HG03103 (cell line): ENCODE measurements at regions not wholly inside any gene's neighbourhood (a gene's known extent, or its start where the extent isn't known, plus 50 kb on each side); places are given as distances from the start of the nearest gene placed in this dataset.

Source experiments
- ATAC-seq: cut with Tn5 transposase; IDR thresholded peaks from one replicate; pipeline ENCODE4 v1.9.1; 2021; ENCODE audit warnings: low read depth; ENCODE audit not compliant: unreplicated experiment

DNA sequence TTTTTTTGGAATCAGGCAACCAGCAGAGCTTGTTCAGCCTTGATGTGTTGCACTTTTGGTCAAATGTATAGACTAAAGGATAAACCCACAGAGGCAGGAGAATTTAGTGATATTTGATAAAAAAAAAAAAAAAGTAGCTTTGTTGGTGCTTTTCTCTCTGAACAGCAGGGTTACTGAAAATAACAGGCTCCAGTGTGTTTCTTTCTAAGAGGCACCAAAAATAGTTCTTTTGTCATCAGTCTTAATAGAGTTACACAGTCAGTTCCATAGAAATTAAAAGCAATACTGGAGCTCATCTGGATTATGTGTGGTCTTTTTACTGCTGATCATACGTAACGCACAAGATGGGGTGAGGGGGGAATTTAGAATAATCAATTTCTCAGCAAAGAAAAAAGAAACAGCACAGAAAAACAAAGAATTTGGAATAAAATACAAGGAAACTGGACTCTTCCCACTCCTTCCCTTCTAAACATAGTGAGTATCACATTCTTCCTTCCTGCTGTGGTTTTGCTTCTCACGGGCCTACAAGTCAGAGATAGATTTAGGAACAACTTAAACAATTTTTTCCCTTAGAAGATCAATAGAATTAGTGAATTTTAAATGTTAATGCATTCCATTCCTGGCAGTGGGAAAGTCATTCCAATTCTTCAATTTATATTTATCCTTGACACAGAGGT is 178.8 kb upstream of the AKR1E2 start:
- ATAC-seq = no peak

DNA sequence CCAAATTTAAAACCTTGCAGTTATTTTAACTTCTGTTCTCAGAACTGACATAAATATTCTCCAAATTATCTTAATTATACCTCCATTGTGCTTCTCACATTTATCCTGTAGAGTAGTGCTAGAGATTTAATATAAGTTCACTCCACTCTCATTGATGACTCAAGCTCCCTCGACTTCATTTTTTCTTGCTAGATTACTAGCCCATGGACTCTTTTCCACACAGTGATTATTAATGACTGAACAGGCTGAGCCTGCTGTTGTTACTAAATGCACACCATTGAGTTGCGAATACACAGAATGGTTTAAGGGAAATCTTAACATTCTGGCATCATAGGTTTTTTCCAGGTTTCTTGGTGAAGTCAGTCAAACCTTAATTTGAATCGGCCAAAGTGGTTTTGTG is 179.5 kb upstream of the AKR1E2 start:
- no peak for ATAC-seq

DNA sequence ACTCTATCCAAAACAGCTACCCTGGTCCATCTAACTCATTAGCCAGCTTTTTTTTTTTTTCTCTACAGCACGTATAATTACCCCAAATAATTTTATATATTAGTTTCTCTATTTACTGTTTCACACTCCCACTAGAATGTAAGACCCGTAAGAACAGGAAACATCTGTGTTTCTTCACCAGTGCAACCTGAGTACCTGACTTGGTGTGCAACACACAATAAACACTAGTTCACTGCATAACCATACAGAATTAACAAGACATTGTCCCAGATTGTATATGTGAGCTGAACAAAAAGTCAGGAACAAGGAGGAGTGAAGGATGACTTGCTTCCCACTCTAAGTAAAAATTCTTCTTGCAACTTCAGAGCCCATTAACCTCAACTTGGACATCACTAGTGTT is 180.2 kb upstream of the AKR1E2 start:
- ATAC-seq = no peak

DNA sequence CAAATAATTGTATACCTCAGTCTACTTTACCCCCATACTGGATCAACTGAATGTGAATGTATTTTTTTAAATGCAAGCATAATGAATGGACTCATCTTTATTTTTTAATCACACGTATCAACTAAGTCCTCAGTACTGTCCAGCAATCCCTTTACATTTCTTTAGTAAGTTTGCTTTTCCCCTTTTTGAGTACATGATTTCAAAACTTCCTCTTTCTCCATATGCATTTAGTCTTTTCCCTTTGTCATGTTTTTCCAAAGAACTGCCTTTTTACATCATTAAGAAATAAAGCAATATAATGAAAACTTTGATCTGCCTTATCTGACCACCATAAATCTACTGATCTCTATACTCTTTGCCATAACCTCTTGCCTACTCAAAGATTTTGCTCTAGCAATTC is 182.5 kb upstream of the AKR1E2 start:
- no peak for ATAC-seq

DNA sequence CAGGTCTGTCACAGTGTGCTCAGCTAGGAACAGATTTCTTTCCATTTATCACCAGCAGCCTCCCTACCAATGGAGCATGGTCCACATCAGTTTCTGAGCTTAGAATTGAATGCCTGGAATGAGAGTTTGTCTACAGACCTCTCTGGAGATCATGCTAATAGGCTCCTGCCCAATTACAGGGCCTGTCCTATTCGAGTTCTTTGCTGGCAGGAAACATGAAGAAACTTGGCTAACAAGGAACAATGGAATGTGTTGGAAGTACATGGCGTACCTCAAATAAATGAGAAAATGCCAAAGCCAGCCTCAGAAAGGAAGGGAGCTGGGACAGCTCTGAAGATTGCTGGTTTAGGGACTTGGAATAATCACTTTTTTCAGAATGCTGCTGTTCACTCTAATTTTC is 186.0 kb upstream of the AKR1E2 start:
- ATAC-seq = no peak

DNA sequence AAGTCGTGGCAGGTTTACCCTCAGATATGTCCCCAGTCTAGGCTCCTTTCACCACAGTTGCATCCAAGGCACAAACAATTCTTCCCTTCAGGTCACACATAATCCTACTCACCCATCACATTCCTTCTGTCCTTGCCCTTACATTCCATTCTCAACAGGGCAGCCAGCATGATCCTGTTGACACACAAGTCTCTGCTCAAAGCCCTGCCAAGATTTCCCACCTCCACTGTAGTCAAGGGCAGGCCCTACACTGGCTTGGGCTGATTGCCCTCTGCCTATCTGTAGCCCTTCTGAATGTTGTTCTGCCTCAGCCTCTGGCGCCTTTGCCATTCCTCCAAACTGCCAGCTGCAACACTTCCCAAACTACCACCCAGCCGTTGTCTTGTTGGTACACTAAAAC is 187.9 kb upstream of the AKR1E2 start:
- ATAC-seq = no peak

DNA sequence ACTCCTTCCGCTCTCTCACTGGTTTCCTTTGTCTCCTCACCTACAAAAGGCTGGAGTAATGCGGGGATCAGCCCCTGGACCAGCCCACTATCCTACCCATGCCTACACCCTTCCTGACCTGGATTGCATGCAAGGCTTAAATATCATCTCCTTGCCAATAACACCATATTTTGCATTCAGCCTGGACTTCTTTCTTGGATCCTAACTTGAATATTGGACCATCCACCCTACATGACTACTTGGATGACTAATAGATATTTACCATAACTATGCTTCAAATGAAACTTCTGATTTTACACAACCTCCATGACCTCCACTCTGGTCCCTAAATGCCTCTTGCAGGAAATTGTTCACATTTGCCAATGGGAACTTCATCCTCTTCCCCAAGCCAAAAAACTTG is 188.3 kb upstream of the AKR1E2 start:
- no peak for ATAC-seq

DNA sequence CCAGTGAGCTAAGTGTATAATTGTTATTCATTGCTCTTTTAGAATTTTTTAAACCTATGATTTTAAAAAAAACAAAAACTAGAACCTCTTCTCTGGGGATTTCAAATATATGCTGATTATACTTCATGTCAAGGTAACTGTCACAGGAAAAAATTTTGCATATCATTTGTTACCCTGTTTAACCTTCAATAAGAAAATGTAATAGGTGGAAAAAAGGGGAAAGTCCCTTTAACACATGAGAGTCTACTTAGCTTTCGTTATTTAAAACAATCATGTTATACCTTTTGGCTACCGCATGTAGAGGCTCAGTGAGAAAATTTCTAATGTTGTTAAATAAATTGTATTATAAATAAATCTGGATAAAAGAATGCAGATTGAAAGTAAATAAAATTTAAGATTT is 190.1 kb upstream of the AKR1E2 start:
- no peak for ATAC-seq

DNA sequence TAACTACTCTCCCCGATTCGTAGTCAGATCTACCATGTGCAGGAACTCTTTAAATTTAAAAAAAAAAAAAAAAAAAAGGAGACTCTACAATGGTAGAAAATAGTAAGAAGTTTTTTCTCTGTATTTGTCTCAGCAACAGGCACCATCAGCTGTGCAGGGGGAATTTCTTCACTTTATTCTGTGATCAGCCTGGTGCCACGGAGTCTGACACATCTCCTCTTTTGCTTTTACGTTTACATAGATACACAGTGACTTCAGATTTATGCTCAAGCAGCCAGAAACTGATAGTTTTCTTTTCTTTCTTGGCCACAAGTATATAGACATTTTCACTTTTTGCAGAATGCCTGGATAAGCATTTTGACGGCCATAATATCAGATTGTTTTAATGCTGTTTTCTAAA is 190.6 kb upstream of the AKR1E2 start:
- no peak for ATAC-seq

DNA sequence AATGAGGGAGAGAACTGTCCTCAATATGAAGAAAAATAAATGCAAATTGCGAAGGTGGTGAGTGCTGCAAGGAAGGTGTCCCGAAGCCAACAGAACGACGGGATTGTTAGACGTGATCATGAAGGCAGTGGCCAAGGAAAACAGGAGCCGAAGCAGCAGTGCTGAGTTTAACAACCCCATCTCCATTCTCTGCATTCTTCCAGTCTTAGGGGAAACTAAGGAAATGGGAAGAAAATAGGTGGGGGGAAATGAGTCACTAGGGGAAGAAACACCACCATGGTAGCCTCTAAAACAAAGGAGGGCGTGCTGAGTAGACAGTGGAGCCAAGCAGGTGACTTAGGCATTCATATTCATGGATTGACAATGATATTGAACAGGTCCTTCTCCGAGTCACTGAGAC is 192.2 kb upstream of the AKR1E2 start:
- no peak for ATAC-seq

DNA sequence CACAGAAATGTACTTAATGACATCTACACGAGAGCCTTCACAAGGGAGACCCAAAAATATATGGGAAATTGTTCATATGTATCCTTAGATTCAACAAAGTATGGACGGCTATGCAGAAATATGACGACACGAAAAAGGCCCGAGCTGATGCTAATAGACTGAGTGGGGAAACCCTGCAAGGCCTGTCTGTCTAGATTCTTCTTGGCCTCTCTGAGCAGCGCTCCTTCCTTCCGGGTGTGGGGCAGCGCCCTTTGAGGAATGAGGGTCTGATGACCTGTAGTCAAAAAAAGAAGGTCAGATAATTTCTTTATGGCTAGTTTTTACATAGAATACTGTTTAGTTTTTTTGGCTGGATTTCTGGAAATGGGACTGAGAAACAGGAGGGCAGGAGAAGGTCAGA is 192.8 kb upstream of the AKR1E2 start:
- no peak for ATAC-seq

DNA sequence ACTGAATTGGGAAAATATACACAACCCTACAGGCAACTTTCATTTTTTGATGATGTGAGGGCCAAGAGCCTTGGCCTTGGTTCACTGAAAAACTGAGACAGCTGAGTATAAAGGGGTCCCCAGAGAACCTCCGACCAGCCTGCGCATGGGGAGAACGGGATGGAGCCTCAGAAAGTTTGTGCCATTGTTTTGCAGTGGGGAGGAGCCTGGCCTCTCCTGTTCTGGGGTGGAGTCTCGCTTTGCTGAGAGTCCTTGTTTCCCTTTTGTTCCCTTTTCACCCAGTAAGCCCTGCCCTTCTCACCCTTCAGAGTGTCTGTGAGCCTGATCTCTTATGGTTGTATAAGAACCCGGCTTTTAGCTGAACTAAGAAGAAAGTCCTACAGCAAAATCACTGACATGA is 193.2 kb upstream of the AKR1E2 start:
- no peak for ATAC-seq

DNA sequence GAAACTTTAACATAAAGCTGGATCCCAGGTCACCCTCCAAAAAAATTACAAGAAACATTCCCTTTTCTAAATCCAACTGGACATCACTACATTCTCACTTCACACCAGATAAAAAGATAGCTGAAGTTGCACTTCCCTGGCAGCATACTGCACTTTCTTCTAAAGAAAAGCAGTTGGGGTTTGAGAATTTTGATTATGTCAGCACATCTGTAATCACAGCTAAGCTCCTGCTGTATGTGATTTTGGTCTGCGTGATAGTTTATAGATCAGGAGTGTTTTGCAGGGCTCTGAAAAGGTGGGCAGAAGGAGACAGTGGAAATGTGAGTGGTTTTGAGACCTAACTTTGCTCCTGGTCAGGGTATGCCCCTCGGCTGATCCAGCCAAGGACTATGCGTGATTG is 199.1 kb upstream of the AKR1E2 start:
- ATAC-seq = no peak

DNA sequence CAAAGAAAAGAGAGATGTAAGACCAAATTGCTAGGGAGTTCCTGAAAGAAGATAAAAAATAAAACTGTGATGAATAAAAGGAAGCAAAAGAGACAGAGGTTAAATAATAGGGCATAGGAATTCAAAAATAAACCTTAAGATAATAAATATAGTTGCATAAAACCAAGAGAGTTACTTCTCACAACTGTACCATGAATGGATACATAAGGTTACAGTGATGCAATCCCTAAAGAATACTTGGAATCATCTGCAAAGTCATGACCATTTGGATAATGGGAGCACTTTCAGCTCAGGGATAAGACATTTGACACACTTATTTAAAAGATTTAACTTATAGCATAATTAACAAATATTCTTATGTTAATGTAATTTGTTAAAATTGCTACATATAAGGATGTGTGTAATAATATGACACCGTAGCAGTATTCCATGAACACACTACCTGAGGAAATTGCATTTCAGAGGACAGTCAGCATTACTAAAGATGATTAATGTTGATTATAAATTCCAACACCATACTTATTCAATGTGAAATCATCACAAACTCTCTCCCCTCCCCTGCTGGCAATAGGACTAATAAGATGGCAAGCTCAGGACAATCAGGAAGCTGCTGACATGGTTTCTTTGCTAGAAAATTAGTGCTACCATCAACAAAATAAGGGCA is 202.1 kb upstream of the AKR1E2 start:
- ATAC-seq = no peak

DNA sequence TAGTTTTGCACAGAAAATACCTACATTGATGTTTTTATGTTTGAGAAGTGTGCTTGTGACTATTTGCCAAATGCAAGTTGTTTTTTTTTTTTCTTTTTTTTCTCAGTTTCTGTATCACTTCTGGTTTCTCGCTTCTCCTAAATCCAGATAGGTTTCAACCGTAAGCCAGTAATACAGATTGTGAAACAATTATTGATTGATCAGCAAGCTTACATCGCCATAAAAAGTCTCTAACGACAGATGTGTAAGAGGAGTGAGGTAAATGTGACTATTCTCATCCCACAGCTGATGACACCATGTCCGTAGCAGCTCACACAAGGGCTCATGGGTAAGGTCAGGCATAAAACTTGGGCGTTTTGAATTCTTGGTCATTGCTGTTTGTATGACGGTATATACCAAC is 202.8 kb upstream of the AKR1E2 start:
- no peak for ATAC-seq

DNA sequence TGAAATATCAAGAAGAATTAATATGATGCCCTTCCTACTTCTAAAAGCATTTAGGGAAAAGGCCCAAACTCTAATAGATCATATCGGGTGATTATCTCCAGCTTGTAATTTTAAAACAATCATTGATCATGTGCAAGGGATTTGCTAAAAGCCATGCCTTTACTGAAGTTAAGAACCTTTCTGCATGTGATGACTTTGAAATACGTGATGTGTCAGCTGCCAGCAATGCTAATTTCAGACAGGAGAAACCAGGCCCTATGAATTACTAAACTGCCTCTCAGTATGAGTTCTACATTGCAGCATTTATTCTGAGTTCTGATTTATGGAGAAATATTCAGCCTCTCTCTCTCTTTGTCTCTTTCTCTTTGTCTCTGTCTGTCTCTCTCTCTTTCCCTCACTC is 203.6 kb upstream of the AKR1E2 start:
- no peak for ATAC-seq

DNA sequence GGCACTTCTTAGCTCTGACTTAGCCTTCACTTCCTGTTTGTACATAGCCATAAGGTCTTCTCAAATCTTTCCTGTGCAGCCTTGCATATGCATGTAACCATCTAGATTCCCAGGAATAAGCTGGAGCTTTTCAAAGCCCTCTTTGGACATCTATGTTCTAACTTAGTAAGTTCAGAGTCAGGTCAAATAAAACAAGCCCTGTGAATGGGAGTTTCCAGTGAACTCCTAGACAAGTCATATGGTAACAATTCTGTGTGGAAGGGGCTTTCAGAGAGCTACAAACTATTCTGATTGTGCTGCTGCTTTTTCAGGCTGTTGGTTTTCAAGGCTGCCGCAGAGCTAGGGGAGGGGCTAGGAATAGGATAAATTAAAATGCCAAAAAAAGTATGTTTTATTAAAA is 208.4 kb upstream of the AKR1E2 start:
- ATAC-seq = no peak

DNA sequence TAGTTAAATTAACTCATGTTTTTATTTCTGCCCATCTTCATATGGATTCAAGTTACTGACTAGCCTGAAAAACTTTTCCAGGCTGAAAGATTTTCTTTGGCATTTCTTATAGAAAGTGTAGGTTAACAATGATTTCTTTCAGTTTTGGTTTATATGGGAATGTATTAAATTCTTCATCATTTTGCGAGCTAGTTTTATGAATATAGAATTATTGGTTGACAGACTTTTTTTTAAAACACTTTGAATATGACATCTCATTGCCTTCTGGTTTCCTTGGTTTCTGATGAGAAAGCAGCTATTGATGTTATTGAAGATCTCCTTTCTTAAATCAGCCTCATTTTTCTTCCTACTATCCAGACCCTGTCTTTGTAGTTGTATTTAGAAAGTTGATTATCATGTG is 211.0 kb upstream of the AKR1E2 start:
- no peak for ATAC-seq

DNA sequence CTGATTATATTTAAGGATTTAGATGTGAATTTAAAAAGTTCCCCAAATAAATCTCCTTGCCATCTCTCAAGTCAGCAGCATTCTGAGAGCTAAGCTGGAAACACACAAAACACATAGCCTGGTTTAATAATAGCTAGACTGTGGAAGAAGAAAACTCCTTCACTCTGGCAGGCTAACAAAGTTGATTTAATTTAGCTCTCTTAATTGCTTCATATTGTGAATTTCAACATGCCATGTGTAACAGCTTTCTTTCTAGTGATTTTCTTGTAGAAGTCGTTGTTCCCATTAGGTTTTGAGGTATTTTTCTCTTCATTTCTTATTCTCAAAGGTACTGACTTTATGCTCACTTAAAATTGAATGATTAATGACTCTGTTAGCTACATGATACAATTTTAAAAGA is 216.8 kb upstream of the AKR1E2 start:
- ATAC-seq = no peak

DNA sequence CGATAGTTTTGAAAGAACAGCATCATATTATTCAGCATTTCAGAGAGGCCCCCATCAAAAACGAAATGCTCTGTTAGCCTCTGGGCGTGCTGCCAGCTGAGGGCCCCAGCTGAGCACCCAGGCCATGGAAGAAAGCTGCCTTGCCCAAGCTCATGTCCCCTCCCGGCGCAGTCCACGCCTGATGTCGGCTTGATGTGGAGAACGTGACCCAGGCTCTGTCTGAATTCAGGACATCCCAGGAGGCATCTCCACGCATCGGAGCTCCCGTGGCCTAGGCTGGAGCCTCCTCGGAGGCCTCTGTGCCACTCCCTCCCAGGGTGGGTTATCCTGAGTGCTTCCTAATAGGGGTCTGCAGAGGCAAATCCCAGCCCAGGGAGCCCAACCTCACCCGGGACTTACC is 218.3 kb upstream of the AKR1E2 start:
- ATAC-seq = no peak

DNA sequence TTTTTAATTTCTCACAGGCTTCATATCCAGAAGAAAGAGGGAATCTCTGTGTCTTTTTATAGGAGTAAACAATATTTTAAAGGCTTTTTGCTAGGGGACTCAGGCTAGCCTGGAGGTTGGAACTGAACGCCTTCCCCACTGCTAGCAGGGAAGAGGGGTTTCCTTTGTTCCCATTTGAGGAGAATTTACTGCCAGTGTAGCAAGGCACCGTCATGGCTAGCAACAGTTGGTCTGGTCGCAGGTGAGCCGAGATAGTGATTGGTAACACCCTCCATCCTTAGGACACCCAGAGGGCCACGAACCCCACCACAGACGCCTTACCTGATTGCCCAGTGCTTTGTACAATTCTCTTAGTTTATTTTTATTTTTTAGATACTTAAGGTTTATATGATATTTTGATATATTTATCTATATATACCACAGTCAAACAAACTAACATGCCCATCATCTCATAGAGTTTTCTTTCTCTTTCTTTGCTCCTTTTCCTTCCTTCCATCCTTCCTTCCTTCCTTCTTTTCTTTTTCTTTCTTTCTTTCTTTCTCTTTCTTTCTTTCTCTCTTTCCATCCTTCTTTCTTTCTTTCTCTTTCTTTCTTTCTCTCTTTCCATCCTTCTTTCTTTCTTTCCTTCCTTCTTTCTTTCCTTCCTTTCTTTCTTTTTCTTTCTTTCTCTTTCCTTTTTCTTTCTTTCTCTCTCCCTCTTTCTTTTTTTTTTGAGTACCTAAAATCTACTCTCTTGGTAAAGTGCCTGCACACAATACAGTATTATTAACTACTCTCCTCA is 219.0 kb upstream of the AKR1E2 start:
- no peak for ATAC-seq
